ENCODE measurements at regions not wholly inside any gene's neighbourhood (a gene's known extent, or its start where the extent isn't known, plus 50 kb on each side); places are given as distances from the start of the nearest gene placed in this dataset.

- TF ChIP-seq EZH2phosphoT487 (IDR thresholded peaks at IDR 0.05; ENCODE audit: insufficient read depth, low read depth) (no peak), EZH2 (IDR thresholded peaks at IDR 0.05; ENCODE audit: insufficient read depth, poor library complexity, severe bottlenecking) (no peak)
These were observed 278.2 kb downstream of the IKZF2 start for GRCh38 chr2:212873256-212873655.
